ENCODE measurements at regions not wholly inside any gene's neighbourhood (a gene's known extent, or its start where the extent isn't known, plus 50 kb on each side); places are given as distances from the start of the nearest gene placed in this dataset.

DNA sequence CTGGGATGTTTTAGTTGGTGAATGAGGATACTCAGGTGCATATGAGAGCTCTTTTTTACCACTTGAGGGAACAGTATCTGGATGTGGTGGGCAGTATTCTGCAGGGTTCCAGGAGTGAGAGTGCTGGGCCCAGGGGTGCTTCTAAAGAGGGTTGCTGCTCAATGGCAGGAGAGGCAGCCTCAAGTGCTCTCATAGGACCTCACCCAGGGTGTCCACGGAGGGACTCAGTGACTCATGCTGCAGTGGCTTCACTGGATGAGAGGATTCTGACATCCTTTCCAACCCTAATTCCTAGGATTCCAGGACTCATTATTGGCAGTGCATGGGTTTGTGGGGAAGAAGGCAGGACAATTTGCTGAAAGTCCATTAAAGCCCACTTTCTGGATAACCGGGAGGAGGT is 176.6 kb upstream of the FERMT1 start:
- no peak overlapping the region for H2AK5ac ChIP-seq (ENCODE audit: low read depth, low read length)
- no peaks in the 10 kb centered on the region for H4K20me1 ChIP-seq (replicated peaks in 1 of 2; ENCODE audit: control insufficient read depth in 1 of 2, insufficient read depth in 2 of 2, low read length in 2 of 2)
- no peak overlapping the region for H2BK15ac ChIP-seq (ENCODE audit: low read length)
- H3K23me2 ChIP-seq (ENCODE audit: low read depth, low read length), result no peaks in the 10 kb centered on the region
- DNase-seq (ENCODE audit: low read depth in 1 of 2, low spot score in 2 of 2) (no peak), FAIRE-seq (no peak)
- H3K4me3 ChIP-seq (ENCODE audit: extremely low read depth in 1 of 4, insufficient read depth in 2 of 4, low read depth in 3 of 4, low read length in 4 of 4), result no peak overlapping the region
- no peak overlapping the region for H2BK20ac ChIP-seq (ENCODE audit: low read length)
- H3K9ac ChIP-seq (replicated peaks in 1 of 4; ENCODE audit: extremely low read depth in 1 of 4, low read depth in 3 of 4, low read length in 3 of 4), result no peak overlapping the region
- H3K4ac ChIP-seq (replicated peaks; ENCODE audit: insufficient read length, low read depth, low read length), result no peak overlapping the region
- H3K18ac ChIP-seq (ENCODE audit: extremely low read depth, low read length), result no peak overlapping the region
- H3K4me1 ChIP-seq (replicated peaks in 1 of 4; ENCODE audit: control insufficient read depth in 3 of 4, insufficient read depth in 4 of 4, low read length in 3 of 4), result peaks cover 0 to 2% (median 0%) of the 10 kb centered on the region in 4 experiments; a peak in 2 of 7 replicates
- POLR2A ChIA-PET (ENCODE audit: partially characterized antibody), result no interaction called here
- no peak overlapping the region for H3K56ac ChIP-seq (replicated peaks; ENCODE audit: insufficient read length, low read depth, low read length)
- no peak overlapping the region for H4K8ac ChIP-seq (ENCODE audit: extremely low read depth, insufficient read depth, low read length)
- no peaks in the 10 kb centered on the region for H3K79me2 ChIP-seq (ENCODE audit: control insufficient read depth in 1 of 2, insufficient read depth in 2 of 2, low read length in 2 of 2)
- no peak overlapping the region for H3K4me2 ChIP-seq (ENCODE audit: insufficient read depth in 1 of 2, low read depth in 2 of 2, low read length in 2 of 2)
- 95% methylated on average over 2 of the region's 2 CpGs; no CpG with 5 or more reads in 1 of the 2 experiments for WGBS, 2 experiments (ENCODE audit: extremely low coverage in 1 of 2, insufficient coverage in 1 of 2, insufficient read length in 1 of 2, insufficient replicate concordance in 2 of 2, low coverage in 1 of 2, low lambda C conversion rate in 2 of 2, missing lambda C conversion rate in 1 of 2)
- H4K91ac ChIP-seq (replicated peaks; ENCODE audit: insufficient read length, low read length), result no peak overlapping the region
- H2BK12ac ChIP-seq (ENCODE audit: low read depth, low read length), result no peak overlapping the region
- no peak overlapping the region for H4K5ac ChIP-seq (ENCODE audit: insufficient read length, low read depth, low read length)
- H2AFZ ChIP-seq (ENCODE audit: low read length), result peak overlapping the region; percentile 5; the same call in 1 of the 2 replicates
- H3K36me3 ChIP-seq (ENCODE audit: control insufficient read depth in 2 of 4, insufficient read depth in 4 of 4, low read length in 3 of 4), result no peaks in the 10 kb centered on the region
- H3K9me3 ChIP-seq (ENCODE audit: insufficient read depth in 2 of 2, low read depth in 1 of 2, low read length in 1 of 2), result 0 out of 4 replicates have a peak, but pooled peaks cover 0 to 2% of the 10 kb centered on the region in 2 experiments
- H3K79me1 ChIP-seq (ENCODE audit: low read depth, low read length), result no peaks in the 10 kb centered on the region
- no peaks in the 10 kb centered on the region for H3K27me3 ChIP-seq (replicated peaks in 1 of 4; ENCODE audit: control insufficient read depth in 3 of 4, extremely low read depth in 1 of 4, insufficient read depth in 3 of 4, low read length in 3 of 4)
- H3K27ac ChIP-seq (ENCODE audit: low read depth, low read length), result no peak overlapping the region
- H3K14ac ChIP-seq (ENCODE audit: insufficient read length), result no peak overlapping the region
- H2BK5ac ChIP-seq (ENCODE audit: low read depth, low read length), result no peak overlapping the region
- CTCF ChIA-PET (ENCODE audit: partially characterized antibody), result no interaction called here
- no peak overlapping the region for H3K23ac ChIP-seq (ENCODE audit: insufficient read length)
- H2BK120ac ChIP-seq (replicated peaks; ENCODE audit: low read depth, low read length), result no peak overlapping the region
- no peak for TF ChIP-seq SUZ12 (IDR thresholded peaks at IDR 0.05; ENCODE audit: low read length)
- TF ChIP-seq CBX5 (IDR thresholded peaks at IDR 0.05; ENCODE audit: low read depth, low read length), result no peak
- no peak for TF ChIP-seq GTF2F1 (IDR thresholded peaks at IDR 0.05; ENCODE audit: borderline replicate concordance, low read depth, low read length)
- TF ChIP-seq, protein P1, sequence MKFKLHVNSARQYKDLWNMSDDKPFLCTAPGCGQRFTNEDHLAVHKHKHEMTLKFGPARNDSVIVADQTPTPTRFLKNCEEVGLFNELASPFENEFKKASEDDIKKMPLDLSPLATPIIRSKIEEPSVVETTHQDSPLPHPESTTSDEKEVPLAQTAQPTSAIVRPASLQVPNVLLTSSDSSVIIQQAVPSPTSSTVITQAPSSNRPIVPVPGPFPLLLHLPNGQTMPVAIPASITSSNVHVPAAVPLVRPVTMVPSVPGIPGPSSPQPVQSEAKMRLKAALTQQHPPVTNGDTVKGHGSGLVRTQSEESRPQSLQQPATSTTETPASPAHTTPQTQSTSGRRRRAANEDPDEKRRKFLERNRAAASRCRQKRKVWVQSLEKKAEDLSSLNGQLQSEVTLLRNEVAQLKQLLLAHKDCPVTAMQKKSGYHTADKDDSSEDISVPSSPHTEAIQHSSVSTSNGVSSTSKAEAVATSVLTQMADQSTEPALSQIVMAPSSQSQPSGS (IDR thresholded peaks at IDR 0.05; ENCODE audit: low read length), result no peak
- TF ChIP-seq SRF (IDR thresholded peaks at IDR 0.05; ENCODE audit: low read depth, low read length), result no peak
- TF ChIP-seq, protein P2, sequence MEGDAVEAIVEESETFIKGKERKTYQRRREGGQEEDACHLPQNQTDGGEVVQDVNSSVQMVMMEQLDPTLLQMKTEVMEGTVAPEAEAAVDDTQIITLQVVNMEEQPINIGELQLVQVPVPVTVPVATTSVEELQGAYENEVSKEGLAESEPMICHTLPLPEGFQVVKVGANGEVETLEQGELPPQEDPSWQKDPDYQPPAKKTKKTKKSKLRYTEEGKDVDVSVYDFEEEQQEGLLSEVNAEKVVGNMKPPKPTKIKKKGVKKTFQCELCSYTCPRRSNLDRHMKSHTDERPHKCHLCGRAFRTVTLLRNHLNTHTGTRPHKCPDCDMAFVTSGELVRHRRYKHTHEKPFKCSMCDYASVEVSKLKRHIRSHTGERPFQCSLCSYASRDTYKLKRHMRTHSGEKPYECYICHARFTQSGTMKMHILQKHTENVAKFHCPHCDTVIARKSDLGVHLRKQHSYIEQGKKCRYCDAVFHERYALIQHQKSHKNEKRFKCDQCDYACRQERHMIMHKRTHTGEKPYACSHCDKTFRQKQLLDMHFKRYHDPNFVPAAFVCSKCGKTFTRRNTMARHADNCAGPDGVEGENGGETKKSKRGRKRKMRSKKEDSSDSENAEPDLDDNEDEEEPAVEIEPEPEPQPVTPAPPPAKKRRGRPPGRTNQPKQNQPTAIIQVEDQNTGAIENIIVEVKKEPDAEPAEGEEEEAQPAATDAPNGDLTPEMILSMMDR (IDR thresholded peaks at IDR 0.05; ENCODE audit: control extremely low read depth in 1 of 3, insufficient read depth in 1 of 3, low read depth in 1 of 3, low read length in 3 of 3), result no peak
- no peak for TF ChIP-seq EGR1 (IDR thresholded peaks at IDR 0.05; ENCODE audit: borderline replicate concordance, low read depth, low read length)
- no peak for TF ChIP-seq HDAC2 (IDR thresholded peaks at IDR 0.05; ENCODE audit: borderline replicate concordance in 1 of 2, low read depth in 2 of 2, low read length in 2 of 2)
- TF ChIP-seq KDM4A (IDR thresholded peaks at IDR 0.05; ENCODE audit: low read depth, low read length, severe bottlenecking), result no peak
- TF ChIP-seq RFX5 (IDR thresholded peaks at IDR 0.05; ENCODE audit: borderline replicate concordance, low read depth, low read length), result no peak
